Progenitor cell of endocrine pancreas (in vitro differentiated cells): ENCODE measurements at regions not wholly inside any gene's neighbourhood (a gene's known extent, or its start where the extent isn't known, plus 50 kb on each side); places are given as distances from the start of the nearest gene placed in this dataset.

ENCODE experiments used
- DNase-seq: peaks from one replicate; pipeline ENCODE4 v3.0.0; 2021; ENCODE audit warnings: low spot score; ENCODE audit not compliant: unreplicated experiment
- H3K27ac Mint-ChIP-seq: 2 replicates; pipeline ENCODE4 v1.8.0; 2021; ENCODE audit warnings: mild to moderate bottlenecking, moderate library complexity, mixed read lengths
- H3K27me3 Mint-ChIP-seq: 2 replicates; pipeline ENCODE4 v1.8.0; 2021; ENCODE audit warnings: mixed read lengths
- H3K36me3 Mint-ChIP-seq: 2 replicates; pipeline ENCODE4 v1.8.0; 2022; ENCODE audit warnings: mixed read lengths; ENCODE audit not compliant: insufficient read depth
- H3K4me1 Mint-ChIP-seq: 2 replicates; pipeline ENCODE4 v1.8.0; 2021; ENCODE audit warnings: low read depth, mixed read lengths
- H3K4me3 Mint-ChIP-seq: 2 replicates; pipeline ENCODE4 v1.8.0; 2021; ENCODE audit warnings: low read depth, mild to moderate bottlenecking, moderate library complexity, mixed read lengths
- H3K9me3 Mint-ChIP-seq: 2 replicates; pipeline ENCODE4 v1.8.0; 2021; ENCODE audit warnings: low read depth, mixed read lengths
- CTCF ChIP-seq: fragments of 200-600 bp; sonication (generic); IDR thresholded peaks from one replicate; pipeline ENCODE4 v1.5.0; 2021; ENCODE audit warnings: antibody characterized with exemption, mild to moderate bottlenecking; ENCODE audit not compliant: unreplicated experiment

GRCh38 chr7:91692800-91693199 lies 187.7 kb downstream of the MTERF1 start:
- no peak overlapping the region for H3K27ac Mint-ChIP-seq
- H3K4me3 Mint-ChIP-seq = no peak overlapping the region
- no peak for TF ChIP-seq CTCF
- H3K4me1 Mint-ChIP-seq = peaks cover 15% of the 10 kb centered on the region
- no peaks in the 10 kb centered on the region for H3K36me3 Mint-ChIP-seq
- DNase-seq = no peak
- H3K27me3 Mint-ChIP-seq = no peaks in the 10 kb centered on the region
- H3K9me3 Mint-ChIP-seq = peaks cover 3% of the 10 kb centered on the region

GRCh38 chr7:91694351-91694841 lies 186.1 kb downstream of the MTERF1 start:
- Mint-ChIP-seq H3K4me1 (peaks cover 15% of the 10 kb centered on the region), H3K36me3 (peaks cover 1% of the 10 kb centered on the region), H3K27ac (no peak overlapping the region), H3K9me3 (peaks cover 2% of the 10 kb centered on the region), H3K27me3 (no peaks in the 10 kb centered on the region), H3K4me3 (no peak overlapping the region)
- no peak for TF ChIP-seq CTCF
- no peak for DNase-seq

GRCh38 chr7:91710881-91711280 lies 169.6 kb downstream of the MTERF1 start:
- no peak for TF ChIP-seq CTCF
- peaks cover 37% of the 10 kb centered on the region for H3K9me3 Mint-ChIP-seq
- DNase-seq = no peak
- peaks cover 4% of the 10 kb centered on the region for H3K36me3 Mint-ChIP-seq
- H3K4me3 Mint-ChIP-seq = no peak overlapping the region
- no peak overlapping the region for H3K27ac Mint-ChIP-seq
- peaks cover under 1% of the 10 kb centered on the region for H3K4me1 Mint-ChIP-seq
- H3K27me3 Mint-ChIP-seq = no peaks in the 10 kb centered on the region

GRCh38 chr7:91713669-91714068 lies 166.8 kb downstream of the MTERF1 start:
- no peak for DNase-seq
- peaks cover 33% of the 10 kb centered on the region for H3K9me3 Mint-ChIP-seq
- H3K27me3 Mint-ChIP-seq = no peaks in the 10 kb centered on the region
- H3K27ac Mint-ChIP-seq = no peak overlapping the region
- peaks cover 13% of the 10 kb centered on the region for H3K4me1 Mint-ChIP-seq
- peaks cover 4% of the 10 kb centered on the region for H3K36me3 Mint-ChIP-seq
- no peak overlapping the region for H3K4me3 Mint-ChIP-seq
- no peak for TF ChIP-seq CTCF

GRCh38 chr7:91717681-91718470 lies 162.6 kb downstream of the MTERF1 start:
- Mint-ChIP-seq H3K27ac (peak overlapping the region; percentile 60), H3K27me3 (no peaks in the 10 kb centered on the region), H3K4me1 (peaks cover 21% of the 10 kb centered on the region), H3K9me3 (peaks cover 29% of the 10 kb centered on the region), H3K36me3 (peaks cover 3% of the 10 kb centered on the region), H3K4me3 (peak overlapping the region; percentile 13)
- no peak for DNase-seq
- TF ChIP-seq CTCF = no peak
